HG02678 (cell line): ENCODE measurements at regions not wholly inside any gene's neighbourhood (a gene's known extent, or its start where the extent isn't known, plus 50 kb on each side); places are given as distances from the start of the nearest gene placed in this dataset.

Experiments
- ATAC-seq: cut with Tn5 transposase; IDR thresholded peaks from one replicate; pipeline ENCODE4 v1.9.1; 2021; ENCODE audit warnings: mild to moderate bottlenecking, moderate library complexity; ENCODE audit not compliant: unreplicated experiment

- no peak for ATAC-seq
These were observed 252.4 kb downstream of the SEC23A start for GRCh38 chr14:38850664-38851063.

- no peak for ATAC-seq
These were observed 254.6 kb downstream of the SEC23A start for GRCh38 chr14:38848243-38848935.

GRCh38 chr14:38847161-38847560, 255.9 kb downstream of the SEC23A start:
- no peak for ATAC-seq

DNA sequence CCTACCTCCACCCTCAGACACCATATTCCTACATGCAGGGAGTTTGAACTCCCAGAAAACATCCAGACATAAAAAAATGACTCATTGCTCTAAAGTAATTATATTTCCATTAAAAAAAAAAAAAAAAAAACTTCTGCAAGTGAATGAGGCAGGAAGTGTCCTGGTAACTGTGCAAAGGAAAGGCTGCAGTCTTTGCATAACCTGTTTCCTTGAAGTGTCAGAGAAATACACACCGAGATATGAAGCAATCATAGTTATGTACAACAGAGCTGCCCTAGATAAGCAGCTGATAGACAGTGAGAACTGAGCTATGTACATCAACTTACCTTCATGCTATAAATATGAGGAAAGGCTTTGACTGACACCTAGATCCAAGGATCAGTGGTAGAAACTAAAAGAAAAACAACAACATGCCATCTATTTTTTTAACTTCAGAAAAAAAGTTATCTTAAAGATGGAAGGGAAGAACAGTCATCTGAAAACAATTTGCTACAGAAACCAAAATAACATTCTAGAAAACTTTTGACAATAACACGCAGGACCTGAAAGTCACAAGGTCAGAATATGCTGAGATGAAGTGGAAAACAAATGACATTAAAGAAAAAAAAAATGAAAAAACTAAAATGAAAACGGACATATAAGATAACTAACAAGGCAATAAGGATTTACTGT, 263.2 kb downstream of the SEC23A start:
- ATAC-seq, result no peak

DNA sequence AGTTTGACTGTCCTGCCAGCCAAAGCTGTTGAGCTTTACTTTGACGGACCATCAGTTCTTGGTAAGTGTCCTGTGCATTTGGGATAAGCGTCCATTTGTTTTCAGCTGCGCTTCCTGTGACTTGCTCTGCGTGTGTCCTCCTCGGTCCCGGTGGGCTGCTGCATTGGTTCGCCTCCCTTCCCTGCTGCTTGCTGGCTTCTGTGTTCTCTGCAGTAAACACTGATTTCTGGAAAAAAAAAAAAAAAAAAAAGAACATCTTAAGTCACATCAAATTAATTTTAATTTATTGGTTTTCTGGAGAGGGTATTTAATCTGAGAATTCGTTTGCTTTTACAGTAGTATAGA, 264.1 kb downstream of the SEC23A start:
- no peak for ATAC-seq

GRCh38 chr14:38838049-38838978, 264.7 kb downstream of the SEC23A start:
- no peak for ATAC-seq

DNA sequence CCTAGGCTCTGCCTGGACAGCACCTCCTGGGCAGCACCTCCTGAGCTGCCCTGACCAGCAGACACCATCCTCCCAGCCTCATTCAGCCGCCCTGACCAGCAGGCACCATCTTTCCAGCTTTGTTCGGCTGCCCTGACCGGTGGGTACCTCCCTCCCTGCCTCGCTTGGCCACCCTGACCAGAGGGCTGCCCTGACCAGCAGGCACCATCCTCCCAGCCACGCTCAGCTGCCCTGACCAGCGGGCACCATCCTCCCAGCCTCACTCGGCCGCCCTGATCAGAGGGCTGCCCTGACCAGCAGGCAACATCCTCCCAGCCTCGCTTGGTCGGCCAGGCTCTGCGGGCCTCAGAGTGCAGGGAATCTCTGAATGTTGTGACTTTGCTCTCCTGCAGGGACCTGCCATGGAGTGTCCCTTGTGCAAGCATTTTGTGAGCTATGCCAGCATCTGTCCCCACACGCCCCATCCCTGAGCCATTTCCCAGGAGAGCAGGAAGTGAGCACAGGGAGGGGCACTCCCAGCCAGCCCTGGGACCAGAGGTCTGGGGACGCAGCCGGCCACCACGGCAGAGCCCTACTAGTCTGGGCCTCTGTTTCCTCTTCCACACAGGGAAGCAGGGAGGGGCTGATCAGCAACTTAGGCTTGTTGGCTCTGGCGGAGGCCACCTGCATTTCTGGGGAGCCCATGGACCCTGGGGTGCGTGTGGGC, 265.5 kb downstream of the SEC23A start:
- no peak for ATAC-seq

DNA sequence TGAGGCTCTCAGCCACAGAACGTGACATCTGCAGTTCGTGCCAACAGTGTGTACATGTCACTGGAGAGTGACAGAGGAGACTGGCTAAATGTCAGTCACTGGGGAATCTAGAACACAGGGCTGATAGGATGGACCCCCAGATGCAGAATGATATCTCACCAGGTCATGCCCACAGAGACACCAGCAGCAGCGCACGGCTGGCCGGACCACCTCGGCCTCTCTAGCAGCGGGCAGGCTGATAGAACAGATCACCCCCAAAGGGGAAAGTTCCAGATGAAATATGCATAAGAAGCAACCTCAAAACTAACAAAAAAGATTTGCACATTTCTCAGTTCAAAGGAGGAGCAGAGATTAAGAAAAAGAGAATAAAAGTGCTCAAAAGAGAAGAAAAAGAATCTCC, 266.5 kb downstream of the SEC23A start:
- ATAC-seq, result no peak

DNA sequence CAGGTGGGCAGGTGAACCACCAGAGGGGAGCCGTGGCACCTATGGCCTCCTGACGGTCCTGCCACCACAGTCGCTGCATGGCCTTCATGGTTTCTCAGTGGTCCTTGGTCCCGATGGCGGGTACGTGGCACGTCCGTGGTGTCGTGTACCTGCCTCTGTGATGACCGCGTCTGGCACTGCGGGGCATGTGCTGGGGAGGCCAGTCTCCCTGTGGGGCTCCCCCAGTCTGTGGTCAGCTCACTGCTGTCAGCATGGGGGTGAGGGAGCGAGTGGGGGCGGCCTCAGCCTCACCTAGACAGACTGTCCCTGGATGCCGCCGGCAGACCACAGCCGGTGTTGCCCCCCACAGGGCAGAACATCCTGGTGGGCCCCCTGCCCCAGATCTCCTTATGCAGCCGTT, 267.2 kb downstream of the SEC23A start:
- no peak for ATAC-seq

DNA sequence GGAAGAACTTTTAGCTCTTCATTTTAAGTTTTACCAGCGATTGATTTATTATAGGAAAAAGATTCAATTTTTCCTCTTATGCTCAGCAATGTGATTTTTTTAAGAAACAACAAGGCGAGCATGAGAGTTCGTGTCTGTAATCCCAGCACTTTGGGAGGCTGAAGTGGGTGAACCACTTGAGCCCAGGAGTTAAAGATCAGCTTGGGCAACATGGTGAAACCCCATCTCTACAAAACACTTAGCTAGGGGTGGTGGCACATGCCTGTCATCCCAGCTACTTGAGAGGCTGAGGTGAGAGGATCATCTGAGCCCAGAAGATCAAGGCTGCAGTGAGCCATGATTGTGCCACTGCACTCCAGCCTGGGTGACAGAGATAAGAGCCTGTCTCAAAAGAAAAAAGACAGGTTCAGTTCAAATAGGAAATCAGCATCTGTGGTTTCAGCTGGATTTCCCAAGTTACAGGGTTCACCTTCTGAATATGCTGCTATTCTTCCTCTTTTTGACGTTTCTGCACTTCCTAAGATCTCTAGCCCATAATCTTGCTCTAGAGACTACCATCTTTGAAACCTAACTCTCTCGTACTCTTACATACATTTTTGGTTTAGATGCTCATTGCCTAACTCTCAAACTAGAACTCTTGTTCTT, 274.7 kb downstream of the SEC23A start:
- ATAC-seq, result no peak

GRCh38 chr14:38824706-38825105, 278.3 kb downstream of the SEC23A start:
- ATAC-seq, result no peak

DNA sequence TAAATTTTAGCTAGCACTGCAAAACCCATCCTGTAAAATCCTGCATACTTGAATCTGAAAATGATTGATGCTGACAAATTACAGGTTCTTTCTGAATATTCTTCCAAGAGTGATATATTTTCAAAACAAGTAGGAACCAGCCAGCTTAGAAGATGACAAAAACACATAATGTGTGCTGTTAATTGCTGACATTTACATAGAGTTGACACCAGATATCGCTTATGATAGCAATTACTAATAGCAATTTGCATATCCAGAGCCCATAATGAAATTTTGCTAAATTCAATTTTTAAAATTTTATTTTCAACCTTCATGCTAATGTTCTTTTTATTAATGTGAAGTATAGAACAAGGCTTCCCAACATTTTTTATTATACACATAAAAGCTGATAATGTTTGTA, 284.5 kb downstream of the SEC23A start:
- no peak for ATAC-seq

DNA sequence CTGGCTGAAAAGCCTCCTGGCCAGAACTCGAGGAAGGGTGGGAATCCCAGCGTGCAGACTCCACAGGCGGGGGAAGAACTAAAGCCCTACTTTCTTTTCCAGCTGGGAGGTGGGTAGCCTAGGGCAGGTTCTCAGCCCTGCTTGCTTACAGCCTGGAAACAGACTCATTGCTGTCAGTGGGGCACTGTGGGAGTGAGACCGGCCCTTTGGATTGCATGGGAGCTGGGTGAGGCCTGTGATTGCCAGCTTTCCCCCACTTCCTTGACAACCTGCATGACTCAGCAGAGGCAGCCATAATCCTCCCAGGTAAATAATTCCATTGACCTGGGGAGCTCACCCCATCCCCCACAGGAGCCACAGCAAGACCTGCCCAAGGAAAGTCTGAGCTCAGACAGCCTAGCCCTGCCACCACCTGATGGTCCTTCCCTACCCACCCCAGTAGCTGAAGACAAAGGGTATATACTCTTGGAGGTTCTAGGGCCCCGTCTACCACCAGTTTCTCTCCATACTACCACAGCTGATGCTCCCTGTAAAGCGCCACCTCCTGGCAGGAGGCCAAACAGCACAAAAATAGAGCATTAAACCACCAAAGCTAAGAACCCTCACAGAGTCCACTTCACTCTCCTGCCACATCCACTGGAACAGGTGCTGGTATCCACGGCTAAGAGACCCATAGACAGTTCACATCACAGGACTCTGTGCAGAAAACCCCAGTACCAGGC, 294.1 kb downstream of the SEC23A start:
- no peak for ATAC-seq

GRCh38 chr14:38799671-38800070, 303.4 kb downstream of the SEC23A start:
- no peak for ATAC-seq

DNA sequence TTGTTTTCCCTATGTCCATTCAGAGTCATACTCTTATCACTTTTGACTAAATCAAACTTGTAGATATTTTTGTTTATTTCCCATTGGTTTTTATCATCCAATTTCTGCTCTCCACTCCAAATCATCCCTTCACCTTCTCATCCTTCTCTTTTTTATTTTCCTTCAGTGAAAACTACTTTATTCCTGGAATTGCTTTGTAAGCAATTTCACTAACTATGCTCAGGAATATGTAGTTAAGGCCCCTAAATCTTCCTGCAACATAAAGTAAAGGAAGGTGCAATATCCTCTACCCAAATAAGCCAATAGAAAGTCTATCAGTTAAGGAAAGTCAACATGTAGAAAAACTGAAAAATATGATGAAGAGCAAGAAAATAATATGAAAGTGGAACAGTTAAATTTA, 308.4 kb downstream of the SEC23A start:
- ATAC-seq, result no peak

DNA sequence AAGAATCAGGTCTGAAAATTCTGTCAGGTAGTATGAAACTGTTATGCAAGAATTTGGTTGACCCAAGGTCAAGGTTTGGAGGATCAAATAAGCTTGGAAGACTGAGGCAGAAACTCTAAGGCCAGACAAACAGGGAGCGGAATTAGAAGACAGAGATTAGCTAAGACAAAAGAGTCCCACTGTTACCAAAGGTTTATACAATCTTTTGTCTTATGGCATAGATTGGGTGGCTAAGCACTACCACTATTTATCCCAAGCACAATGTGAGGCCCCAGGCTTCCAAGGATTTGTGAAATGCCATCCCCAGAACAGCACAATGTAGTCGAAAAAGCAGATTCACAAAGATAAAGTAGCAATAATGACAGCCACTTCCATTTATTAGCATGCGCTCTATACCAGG, 311.2 kb downstream of the SEC23A start:
- ATAC-seq, result no peak

GRCh38 chr14:38790916-38791315, 312.1 kb downstream of the SEC23A start:
- no peak for ATAC-seq

- ATAC-seq, result no peak
These were observed 313.2 kb downstream of the SEC23A start for GRCh38 chr14:38789805-38790204.

GRCh38 chr14:38788060-38788459, 315.0 kb downstream of the SEC23A start:
- ATAC-seq, result no peak

- ATAC-seq, result no peak
These were observed 316.1 kb downstream of the SEC23A start for GRCh38 chr14:38786921-38787320.
